SJCRH30 (cell line): ENCODE measurements at regions not wholly inside any gene's neighbourhood (a gene's known extent, or its start where the extent isn't known, plus 50 kb on each side); places are given as distances from the start of the nearest gene placed in this dataset.

Experiments
- DNase-seq, 2 experiments: peaks; one replicate each; pipeline ENCODE4 v3.0.0-alpha.2; 2015 to 2020
- H3K27ac ChIP-seq: fragments of 250-450 bp; sonication (Bioruptor Pico); 2 replicates; pipeline ENCODE4 v1.5.1; 2020; ENCODE audit warnings: mild to moderate bottlenecking, moderate library complexity
- H3K27me3 ChIP-seq: fragments of 250-450 bp; sonication (Bioruptor Pico); 2 replicates; pipeline ENCODE4 v1.5.1; 2020; ENCODE audit warnings: mild to moderate bottlenecking, moderate library complexity
- H3K36me3 ChIP-seq: fragments of 250-450 bp; sonication (Bioruptor Pico); 2 replicates; pipeline ENCODE4 v1.5.1; 2020; ENCODE audit warnings: mild to moderate bottlenecking, moderate library complexity
- H3K4me1 ChIP-seq: fragments of 250-450 bp; sonication (Bioruptor Pico); 2 replicates; pipeline ENCODE4 v1.5.1; 2020; ENCODE audit warnings: mild to moderate bottlenecking, moderate library complexity
- H3K4me3 ChIP-seq: fragments of 250-450 bp; sonication (Bioruptor Pico); 2 replicates; pipeline ENCODE4 v1.5.1; 2020; ENCODE audit warnings: mild to moderate bottlenecking, moderate library complexity
- H3K9me3 ChIP-seq: fragments of 250-450 bp; sonication (Bioruptor Pico); replicated peaks from 2 replicates; pipeline ENCODE4 v1.5.1; 2020; ENCODE audit warnings: mild to moderate bottlenecking, moderate library complexity

DNA sequence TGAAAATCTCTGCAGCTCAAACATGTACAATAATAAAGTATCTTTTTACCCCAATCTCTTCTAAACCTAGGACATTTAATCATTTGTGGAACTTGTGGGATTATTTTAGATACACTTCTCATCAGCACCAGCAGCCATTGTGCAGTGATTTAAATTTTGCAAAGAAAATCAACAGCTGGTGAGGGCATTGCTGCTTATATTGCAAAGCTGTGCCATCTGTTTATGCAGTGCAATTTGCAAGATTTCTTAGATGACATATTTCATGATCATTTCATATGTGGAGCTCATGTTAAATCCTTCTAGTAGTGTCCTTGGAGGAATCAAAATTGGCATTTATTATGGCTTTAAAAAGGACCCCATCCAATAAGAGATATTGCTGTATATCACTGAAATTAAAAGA lies 320.7 kb downstream of the BTG1 start:
- H3K36me3 ChIP-seq: no peaks in the 10 kb centered on the region
- no peak overlapping the region for H3K27ac ChIP-seq
- no peaks in the 10 kb centered on the region for H3K4me1 ChIP-seq
- no peak for DNase-seq
- H3K4me3 ChIP-seq: no peak overlapping the region
- H3K9me3 ChIP-seq: no peaks in the 10 kb centered on the region
- no peaks in the 10 kb centered on the region for H3K27me3 ChIP-seq

DNA sequence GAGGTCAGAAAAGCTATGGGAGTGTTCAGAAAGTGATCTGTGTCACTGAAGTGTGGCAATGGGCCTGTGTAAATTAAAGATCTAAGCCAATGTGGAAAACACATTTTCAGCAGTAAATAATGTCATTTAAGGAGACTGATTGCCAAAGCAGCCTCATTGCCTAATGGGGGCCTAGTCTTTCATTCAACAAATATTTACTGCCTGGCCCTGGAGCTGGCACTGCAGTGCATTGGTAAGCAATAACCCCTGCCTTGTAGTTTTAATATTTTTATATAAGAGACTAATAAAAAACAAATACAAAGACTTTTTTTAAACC lies 326.6 kb downstream of the BTG1 start:
- no peak for DNase-seq
- no peaks in the 10 kb centered on the region for H3K36me3 ChIP-seq
- H3K9me3 ChIP-seq: no peaks in the 10 kb centered on the region

DNA sequence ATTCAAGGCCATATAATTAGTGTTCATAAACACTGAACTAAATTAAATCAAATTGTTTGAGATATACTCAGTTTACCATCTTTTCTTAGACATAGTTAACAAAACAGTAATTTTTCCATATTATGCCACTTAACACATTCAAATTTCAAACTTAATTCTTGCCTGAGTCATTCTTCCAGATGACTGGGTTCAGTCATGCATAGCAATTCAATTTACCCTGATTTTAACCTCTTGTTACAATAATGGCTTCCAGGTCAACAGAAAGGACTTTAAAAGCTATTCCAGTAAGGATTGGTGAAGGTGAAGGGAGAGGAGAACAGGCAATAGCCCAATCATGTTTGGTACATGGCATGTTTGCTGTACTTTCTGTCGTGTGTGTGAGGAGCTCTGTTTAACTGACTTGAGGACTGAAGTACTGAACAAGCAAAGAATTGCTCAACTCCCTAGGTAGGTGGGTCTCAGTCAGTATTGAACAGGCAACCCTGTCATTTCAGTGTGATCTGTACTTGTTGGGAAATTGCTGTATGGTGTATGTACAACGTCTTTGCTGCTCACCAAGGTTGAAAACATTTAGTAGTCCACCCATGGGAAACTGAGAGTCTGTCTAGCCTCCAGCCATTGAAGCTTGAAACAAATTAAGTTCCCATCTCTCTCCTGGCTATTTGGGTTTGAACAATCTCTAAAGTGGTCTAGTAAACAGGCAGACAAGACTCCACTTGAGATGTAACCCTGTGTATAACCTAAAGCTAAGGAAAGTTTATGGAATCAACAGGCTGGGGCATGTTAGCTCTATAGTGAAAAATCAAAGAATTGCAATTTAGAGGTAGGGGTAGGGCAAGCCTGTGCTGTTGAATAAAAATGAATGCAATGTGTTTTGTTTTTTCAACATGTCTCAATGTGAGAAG lies 327.2 kb downstream of the BTG1 start:
- Histone ChIP-seq H3K4me3 (no peak overlapping the region), H3K4me1 (no peaks in the 10 kb centered on the region), H3K36me3 (no peaks in the 10 kb centered on the region), H3K9me3 (no peaks in the 10 kb centered on the region), H3K27ac (no peak overlapping the region), H3K27me3 (no peaks in the 10 kb centered on the region)
- no peak for DNase-seq

More for the DNA sequence above, 326.6 kb downstream of the BTG1 start:
- Histone ChIP-seq H3K27me3 (no peaks in the 10 kb centered on the region), H3K27ac (no peak overlapping the region), H3K4me1 (no peaks in the 10 kb centered on the region), H3K4me3 (no peak overlapping the region)

- Histone ChIP-seq H3K36me3 (no peaks in the 10 kb centered on the region), H3K9me3 (no peaks in the 10 kb centered on the region), H3K4me1 (no peaks in the 10 kb centered on the region), H3K27ac (no peak overlapping the region), H3K4me3 (no peak overlapping the region), H3K27me3 (no peaks in the 10 kb centered on the region)
- no peak for DNase-seq
These were observed 328.1 kb downstream of the BTG1 start for GRCh38 chr12:91817517-91817916.

DNA sequence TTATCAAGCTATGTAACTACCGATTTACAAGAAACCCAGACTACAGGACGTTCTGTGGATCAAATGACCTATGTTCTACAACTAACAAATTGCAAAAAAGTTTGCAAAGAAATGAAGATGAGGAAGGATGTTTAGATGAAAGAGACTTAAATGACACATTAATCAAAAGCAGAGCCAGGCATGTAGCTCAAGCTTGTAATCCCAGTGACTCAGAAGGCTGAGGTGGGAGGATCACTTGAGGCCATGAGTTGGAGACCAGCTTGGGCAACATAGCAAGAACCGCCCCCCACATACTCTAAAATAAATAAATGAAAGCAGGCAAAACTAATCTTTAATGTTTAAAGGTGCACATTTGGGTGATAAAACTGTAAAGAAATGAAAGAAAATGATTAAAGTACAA lies 331.9 kb downstream of the BTG1 start:
- H3K27me3 ChIP-seq: no peaks in the 10 kb centered on the region
- H3K9me3 ChIP-seq: no peaks in the 10 kb centered on the region
- H3K27ac ChIP-seq: no peak overlapping the region
- no peaks in the 10 kb centered on the region for H3K36me3 ChIP-seq
- no peaks in the 10 kb centered on the region for H3K4me1 ChIP-seq
- DNase-seq: no peak
- H3K4me3 ChIP-seq: no peak overlapping the region

- DNase-seq: peak; percentile 32 to 66
- Histone ChIP-seq H3K27ac (no peak overlapping the region), H3K4me1 (no peaks in the 10 kb centered on the region), H3K27me3 (no peaks in the 10 kb centered on the region), H3K9me3 (no peaks in the 10 kb centered on the region), H3K4me3 (no peak overlapping the region), H3K36me3 (no peaks in the 10 kb centered on the region)
These were observed 334.0 kb downstream of the BTG1 start for GRCh38 chr12:91811481-91812287.

DNA sequence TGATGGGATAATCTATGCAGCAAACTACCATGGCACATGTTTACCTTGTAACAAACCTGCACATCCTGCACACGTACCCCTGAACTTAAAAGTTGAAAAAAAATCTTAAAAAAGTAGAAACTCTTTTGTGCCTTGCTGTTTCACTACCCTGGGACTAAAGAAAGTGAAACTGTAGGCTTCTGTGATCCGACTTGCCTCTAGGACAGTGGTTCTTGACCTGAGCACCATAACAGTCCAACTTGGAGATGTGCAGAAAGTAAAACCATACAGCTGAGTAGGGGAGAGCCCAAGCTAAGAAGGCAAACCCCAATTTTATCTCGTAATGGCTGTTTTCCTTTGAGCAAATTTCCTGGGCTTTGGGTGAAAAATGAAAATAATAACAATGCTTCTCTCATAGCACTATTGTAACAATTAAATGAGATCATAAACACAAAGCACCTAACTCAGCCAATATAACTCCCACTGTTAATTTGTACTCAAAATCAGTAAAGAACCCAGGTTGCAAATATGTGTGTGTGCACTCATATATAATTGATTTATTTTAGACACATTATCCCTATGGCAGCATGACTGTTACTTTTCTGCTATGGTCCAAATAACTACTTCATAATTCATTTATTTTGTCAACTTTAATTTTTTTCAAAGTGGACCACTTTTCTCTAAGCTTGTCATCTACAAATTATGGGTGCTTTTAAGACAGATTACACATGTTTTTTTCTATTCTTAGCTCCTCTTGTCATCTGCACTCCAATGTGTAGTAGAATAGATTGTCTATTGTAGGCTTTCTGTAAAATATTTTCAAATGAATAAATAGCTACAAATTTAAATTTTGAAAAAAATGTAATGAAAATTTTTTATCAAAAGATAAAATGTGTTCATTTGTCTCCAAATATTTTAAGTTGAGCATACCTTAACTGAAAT lies 334.9 kb downstream of the BTG1 start:
- Histone ChIP-seq H3K9me3 (no peaks in the 10 kb centered on the region), H3K36me3 (no peaks in the 10 kb centered on the region), H3K27me3 (no peaks in the 10 kb centered on the region), H3K4me1 (no peaks in the 10 kb centered on the region), H3K4me3 (no peak overlapping the region), H3K27ac (no peak overlapping the region)
- DNase-seq: no peak

DNA sequence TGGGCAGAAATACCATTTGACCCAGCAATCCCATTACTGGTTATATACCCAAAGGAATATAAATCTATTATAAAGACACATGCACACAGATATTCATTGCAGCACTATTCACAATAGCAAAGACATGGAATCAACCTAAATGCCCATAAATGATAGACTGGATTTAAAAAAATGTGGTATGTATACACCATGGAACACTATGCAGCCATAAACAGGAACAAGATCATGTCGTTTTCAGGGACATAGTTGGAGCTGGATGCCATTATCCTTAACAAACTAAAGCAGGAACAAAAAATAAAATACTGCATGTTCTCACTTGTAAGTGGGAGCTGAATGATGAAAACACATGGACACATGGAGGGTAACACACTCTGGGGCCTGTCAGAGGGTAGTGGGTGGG lies 335.6 kb downstream of the BTG1 start:
- no peak for DNase-seq
- Histone ChIP-seq H3K27ac (no peak overlapping the region), H3K36me3 (no peaks in the 10 kb centered on the region), H3K4me1 (no peaks in the 10 kb centered on the region), H3K27me3 (no peaks in the 10 kb centered on the region), H3K4me3 (no peak overlapping the region), H3K9me3 (no peaks in the 10 kb centered on the region)

DNA sequence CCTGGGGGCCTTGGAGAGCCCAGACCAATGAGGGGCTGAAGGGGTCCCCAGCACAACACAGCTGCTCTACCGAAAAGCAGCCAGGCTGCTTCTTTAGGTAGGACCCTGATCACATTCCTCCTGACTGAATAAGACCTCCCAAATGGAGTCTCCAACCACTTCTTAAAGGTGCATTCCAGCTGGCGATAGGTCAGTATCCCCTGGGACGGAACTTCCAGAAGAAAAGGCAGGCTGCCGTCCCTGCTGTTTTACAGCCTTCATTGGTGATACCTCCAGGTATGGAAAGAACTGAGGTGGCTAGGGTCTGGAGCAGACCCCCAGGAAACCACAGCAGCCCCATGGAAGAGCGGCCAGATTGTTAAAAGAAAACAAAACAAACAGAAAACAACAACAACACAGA lies 340.6 kb downstream of the BTG1 start:
- Histone ChIP-seq H3K4me1 (no peaks in the 10 kb centered on the region), H3K27me3 (no peaks in the 10 kb centered on the region), H3K36me3 (no peaks in the 10 kb centered on the region), H3K4me3 (no peak overlapping the region), H3K27ac (no peak overlapping the region), H3K9me3 (no peaks in the 10 kb centered on the region)
- DNase-seq: no peak

GRCh38 chr12:91804533-91804932 lies 341.1 kb downstream of the BTG1 start:
- Histone ChIP-seq H3K27me3 (no peaks in the 10 kb centered on the region), H3K4me1 (no peaks in the 10 kb centered on the region), H3K9me3 (no peaks in the 10 kb centered on the region), H3K4me3 (no peak overlapping the region), H3K36me3 (no peaks in the 10 kb centered on the region), H3K27ac (no peak overlapping the region)
- DNase-seq: no peak

GRCh38 chr12:91801048-91801447 lies 344.6 kb downstream of the BTG1 start:
- no peaks in the 10 kb centered on the region for H3K36me3 ChIP-seq
- no peak overlapping the region for H3K27ac ChIP-seq
- H3K27me3 ChIP-seq: no peaks in the 10 kb centered on the region
- H3K4me1 ChIP-seq: no peaks in the 10 kb centered on the region
- H3K4me3 ChIP-seq: no peak overlapping the region
- no peak for DNase-seq
- H3K9me3 ChIP-seq: no peaks in the 10 kb centered on the region

DNA sequence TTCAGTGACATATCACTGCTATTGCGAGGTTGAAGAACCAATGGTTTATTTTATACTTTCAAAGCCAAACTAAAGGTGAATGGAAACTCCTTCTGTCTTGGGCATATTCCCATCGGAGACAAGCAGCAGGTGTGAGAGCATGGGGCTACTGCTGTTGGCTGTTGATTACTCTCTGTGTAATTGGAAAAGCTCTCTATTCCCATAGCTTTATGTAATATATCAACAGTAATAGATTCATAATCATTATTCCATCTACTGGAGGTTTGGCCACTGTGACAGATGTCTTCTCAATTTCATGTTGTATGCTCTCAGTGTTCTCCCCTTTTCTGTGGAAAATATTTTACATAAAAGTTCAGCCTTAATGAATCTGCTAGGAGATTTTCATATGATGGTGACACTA lies 352.0 kb downstream of the BTG1 start:
- no peaks in the 10 kb centered on the region for H3K27me3 ChIP-seq
- H3K9me3 ChIP-seq: no peaks in the 10 kb centered on the region
- no peak overlapping the region for H3K27ac ChIP-seq
- no peaks in the 10 kb centered on the region for H3K4me1 ChIP-seq
- no peaks in the 10 kb centered on the region for H3K36me3 ChIP-seq
- H3K4me3 ChIP-seq: no peak overlapping the region
- DNase-seq: no peak

DNA sequence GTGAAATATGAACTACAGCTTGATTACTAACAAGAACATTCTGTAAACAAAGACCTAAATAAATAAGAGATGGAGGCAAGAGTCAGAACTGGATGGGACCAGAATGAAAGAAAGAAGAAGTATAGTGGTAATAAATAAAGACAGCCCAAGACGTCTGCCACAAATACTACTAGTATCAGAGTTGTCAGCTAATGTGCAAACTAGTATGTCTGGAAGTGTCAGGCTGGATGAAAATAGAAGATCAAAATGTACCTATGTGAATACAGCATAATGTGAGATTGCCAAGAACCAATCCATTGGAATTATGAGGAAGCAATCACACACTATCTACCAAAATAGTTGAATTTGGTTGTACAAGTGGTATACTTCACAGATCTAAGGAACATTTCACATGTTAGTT lies 353.0 kb downstream of the BTG1 start:
- H3K4me3 ChIP-seq: no peak overlapping the region
- no peak overlapping the region for H3K27ac ChIP-seq
- H3K36me3 ChIP-seq: no peaks in the 10 kb centered on the region
- no peaks in the 10 kb centered on the region for H3K9me3 ChIP-seq
- DNase-seq: no peak
- no peaks in the 10 kb centered on the region for H3K27me3 ChIP-seq
- no peaks in the 10 kb centered on the region for H3K4me1 ChIP-seq

DNA sequence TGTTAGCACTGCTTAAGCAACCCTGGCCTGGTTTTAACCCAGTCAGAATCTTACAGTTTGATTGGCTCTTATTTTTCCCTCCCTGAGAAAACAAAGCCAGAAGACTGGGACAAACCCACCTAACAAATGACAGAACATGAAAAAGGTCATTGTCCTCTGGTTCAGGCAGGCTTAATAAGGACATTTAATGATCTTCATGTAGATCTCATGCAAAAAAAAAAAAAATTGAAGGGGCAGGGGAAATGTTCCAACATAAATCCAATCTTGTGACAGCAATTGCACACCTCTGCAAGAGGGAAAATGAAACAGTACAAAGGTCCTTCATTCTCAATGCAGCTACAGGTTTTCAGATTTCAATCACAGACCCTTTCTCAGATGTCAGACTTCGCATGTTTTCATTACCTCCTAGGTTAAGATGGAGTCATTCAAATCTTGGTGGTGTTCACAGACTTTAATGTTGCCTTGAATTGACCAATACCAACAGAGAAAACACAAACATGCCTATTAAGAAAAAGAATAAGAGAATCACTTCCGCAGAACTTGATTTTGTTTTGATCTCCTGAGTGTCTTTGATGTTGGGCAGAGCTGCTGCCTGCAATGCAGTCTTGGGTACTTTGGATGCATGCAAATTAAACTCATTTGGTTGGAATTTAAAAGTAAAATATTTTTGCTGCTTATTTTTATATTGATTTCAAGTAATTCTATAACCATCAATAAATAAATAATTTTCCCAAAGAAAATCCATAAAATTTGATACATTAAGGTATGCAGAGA lies 359.0 kb downstream of the BTG1 start:
- Histone ChIP-seq H3K27me3 (no peaks in the 10 kb centered on the region), H3K4me3 (no peak overlapping the region), H3K4me1 (no peaks in the 10 kb centered on the region), H3K9me3 (no peaks in the 10 kb centered on the region), H3K36me3 (no peaks in the 10 kb centered on the region), H3K27ac (no peak overlapping the region)
- no peak for DNase-seq
